Breast epithelium (tissue), 3 donors: ENCODE measurements at regions not wholly inside any gene's neighbourhood (a gene's known extent, or its start where the extent isn't known, plus 50 kb on each side); places are given as distances from the start of the nearest gene placed in this dataset.

Experiments
- POLR2A ChIP-seq: fragments of 450-650 bp; IDR thresholded peaks from one replicate; pipeline ENCODE4 v1.6.1; 2016; ENCODE audit warnings: antibody characterized with exemption, mild to moderate bottlenecking, moderate library complexity
- POLR2AphosphoS5 ChIP-seq, 3 donors: sonication (generic); formaldehyde crosslinking; IDR thresholded peaks; one replicate each; pipeline ENCODE4 v1.6.1; 2017; ENCODE audit warnings: antibody characterized with exemption in 3 of 3
- TF ChIP-seq, protein P1 (sequence below), 3 donors: fragments of 450-650 bp; IDR thresholded peaks; one replicate each; pipeline ENCODE4 v1.5.1; 2016 to 2017; ENCODE audit warnings: antibody characterized with exemption in 3 of 3, mild to moderate bottlenecking in 3 of 3, moderate library complexity in 3 of 3

DNA sequence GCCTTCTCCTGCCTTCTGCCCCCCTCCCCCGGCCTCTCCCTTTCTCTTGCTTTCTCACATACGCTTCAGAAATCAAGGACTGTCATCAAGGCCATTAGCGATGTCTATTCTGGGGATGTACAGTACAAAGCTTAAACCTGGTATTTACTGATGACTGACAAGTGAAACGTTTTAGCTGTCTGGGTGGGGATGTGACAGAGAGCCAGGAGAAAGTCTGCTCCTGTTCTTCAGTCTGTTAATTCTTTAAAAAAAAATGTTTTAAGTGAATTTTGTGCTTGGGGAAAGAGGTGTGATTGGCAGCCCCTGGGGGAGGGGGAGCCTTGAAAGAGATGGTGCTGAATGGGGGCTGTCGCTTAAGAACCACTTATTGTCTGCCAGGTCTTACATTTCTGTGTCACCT, 283.0 kb upstream of the PLXNA2 start:
- TF ChIP-seq, protein P1, sequence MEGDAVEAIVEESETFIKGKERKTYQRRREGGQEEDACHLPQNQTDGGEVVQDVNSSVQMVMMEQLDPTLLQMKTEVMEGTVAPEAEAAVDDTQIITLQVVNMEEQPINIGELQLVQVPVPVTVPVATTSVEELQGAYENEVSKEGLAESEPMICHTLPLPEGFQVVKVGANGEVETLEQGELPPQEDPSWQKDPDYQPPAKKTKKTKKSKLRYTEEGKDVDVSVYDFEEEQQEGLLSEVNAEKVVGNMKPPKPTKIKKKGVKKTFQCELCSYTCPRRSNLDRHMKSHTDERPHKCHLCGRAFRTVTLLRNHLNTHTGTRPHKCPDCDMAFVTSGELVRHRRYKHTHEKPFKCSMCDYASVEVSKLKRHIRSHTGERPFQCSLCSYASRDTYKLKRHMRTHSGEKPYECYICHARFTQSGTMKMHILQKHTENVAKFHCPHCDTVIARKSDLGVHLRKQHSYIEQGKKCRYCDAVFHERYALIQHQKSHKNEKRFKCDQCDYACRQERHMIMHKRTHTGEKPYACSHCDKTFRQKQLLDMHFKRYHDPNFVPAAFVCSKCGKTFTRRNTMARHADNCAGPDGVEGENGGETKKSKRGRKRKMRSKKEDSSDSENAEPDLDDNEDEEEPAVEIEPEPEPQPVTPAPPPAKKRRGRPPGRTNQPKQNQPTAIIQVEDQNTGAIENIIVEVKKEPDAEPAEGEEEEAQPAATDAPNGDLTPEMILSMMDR (IDR thresholded peaks at IDR 0.05): no peak
- TF ChIP-seq POLR2AphosphoS5 (IDR thresholded peaks at IDR 0.05) (no peak), POLR2A (no peak)
